ENCODE measurements at regions not wholly inside any gene's neighbourhood (a gene's known extent, or its start where the extent isn't known, plus 50 kb on each side); places are given as distances from the start of the nearest gene placed in this dataset.

DNA sequence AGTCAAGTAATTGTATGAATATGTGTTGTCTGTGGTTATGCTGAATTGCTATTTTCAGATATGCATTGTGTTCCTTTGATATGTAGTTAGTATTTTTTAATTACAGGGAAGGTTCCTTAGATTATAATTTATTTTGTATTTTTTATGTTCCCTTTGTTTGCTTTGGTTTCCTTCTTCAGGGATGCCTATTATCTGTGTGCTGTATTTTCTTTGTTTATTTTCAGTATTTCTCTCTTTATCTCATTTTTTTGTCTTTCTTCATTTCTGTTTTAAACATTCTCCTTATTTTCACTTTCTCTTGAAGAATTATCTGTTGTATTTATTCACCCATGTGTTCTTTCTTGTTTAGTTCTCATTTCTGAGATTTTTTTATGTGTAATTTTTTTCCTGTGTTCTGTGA is 163.1 kb downstream of the EMP1 start:
- Mint-ChIP-seq H3K27ac (no peak overlapping the region), H3K4me1 (ENCODE audit: low read depth) (no peaks in the 10 kb centered on the region), H3K27me3 (ENCODE audit: low read depth) (peaks cover 39% of the 10 kb centered on the region), H3K9me3 (no peaks in the 10 kb centered on the region), H3K36me3 (ENCODE audit: low read depth) (no peaks in the 10 kb centered on the region), H3K4me3 (ENCODE audit: low read depth) (no peak overlapping the region)
- intact Hi-C loops (cut with micrococcal nuclease): loop anchor here (10.0 kb wide), 1 partner anchor 805 kb away; no protein-coding TSS in a partner anchor
- no peak for DNase-seq (ENCODE audit: low spot score)

- no peaks in the 10 kb centered on the region for H3K36me3 Mint-ChIP-seq (ENCODE audit: low read depth)
- no peaks in the 10 kb centered on the region for H3K4me1 Mint-ChIP-seq (ENCODE audit: low read depth)
- intact Hi-C loops (cut with micrococcal nuclease): no loop called here
- H3K4me3 Mint-ChIP-seq (ENCODE audit: low read depth): no peak overlapping the region
- no peaks in the 10 kb centered on the region for H3K9me3 Mint-ChIP-seq
- H3K27me3 Mint-ChIP-seq (ENCODE audit: low read depth): peaks cover 41% of the 10 kb centered on the region
- no peak overlapping the region for H3K27ac Mint-ChIP-seq
- DNase-seq (ENCODE audit: low spot score): no peak
Observed at GRCh38 chr12:13358391-13358905, 161.9 kb downstream of the EMP1 start.

DNA sequence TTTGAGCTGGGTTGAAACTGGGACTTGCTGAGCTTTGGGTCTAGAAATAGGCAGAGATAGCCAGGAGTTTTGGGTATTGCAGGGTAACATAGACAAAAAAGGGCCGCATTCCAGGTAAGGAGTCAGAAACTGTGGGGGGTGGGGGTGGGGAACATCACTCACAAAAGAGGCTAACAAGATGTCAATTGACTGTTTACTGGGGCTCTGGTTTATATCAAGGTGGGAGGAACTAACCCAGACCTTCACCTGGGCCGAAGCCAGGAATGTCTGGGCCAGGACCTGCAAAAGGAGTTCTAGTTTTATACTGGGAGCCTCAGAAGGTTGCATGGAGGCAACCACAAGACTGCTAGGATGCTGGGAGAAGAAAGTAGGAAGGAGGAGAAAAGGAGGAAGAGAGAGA is 154.4 kb downstream of the EMP1 start:
- peaks cover 29% of the 10 kb centered on the region for H3K27me3 Mint-ChIP-seq (ENCODE audit: low read depth)
- no peaks in the 10 kb centered on the region for H3K9me3 Mint-ChIP-seq
- H3K4me3 Mint-ChIP-seq (ENCODE audit: low read depth): no peak overlapping the region
- H3K27ac Mint-ChIP-seq: no peak overlapping the region
- DNase-seq (ENCODE audit: low spot score): no peak
- H3K4me1 Mint-ChIP-seq (ENCODE audit: low read depth): peaks cover 2% of the 10 kb centered on the region
- intact Hi-C loops (cut with micrococcal nuclease): no loop called here
- H3K36me3 Mint-ChIP-seq (ENCODE audit: low read depth): no peaks in the 10 kb centered on the region

- H3K27ac Mint-ChIP-seq: no peak overlapping the region
- intact Hi-C loops (cut with micrococcal nuclease): no loop called here
- no peaks in the 10 kb centered on the region for H3K36me3 Mint-ChIP-seq (ENCODE audit: low read depth)
- no peak for DNase-seq (ENCODE audit: low spot score)
- peaks cover 2% of the 10 kb centered on the region for H3K4me1 Mint-ChIP-seq (ENCODE audit: low read depth)
- H3K9me3 Mint-ChIP-seq: no peaks in the 10 kb centered on the region
- peaks cover 31% of the 10 kb centered on the region for H3K27me3 Mint-ChIP-seq (ENCODE audit: low read depth)
- H3K4me3 Mint-ChIP-seq (ENCODE audit: low read depth): no peak overlapping the region
Observed at GRCh38 chr12:13350381-13350780, 153.9 kb downstream of the EMP1 start.

DNA sequence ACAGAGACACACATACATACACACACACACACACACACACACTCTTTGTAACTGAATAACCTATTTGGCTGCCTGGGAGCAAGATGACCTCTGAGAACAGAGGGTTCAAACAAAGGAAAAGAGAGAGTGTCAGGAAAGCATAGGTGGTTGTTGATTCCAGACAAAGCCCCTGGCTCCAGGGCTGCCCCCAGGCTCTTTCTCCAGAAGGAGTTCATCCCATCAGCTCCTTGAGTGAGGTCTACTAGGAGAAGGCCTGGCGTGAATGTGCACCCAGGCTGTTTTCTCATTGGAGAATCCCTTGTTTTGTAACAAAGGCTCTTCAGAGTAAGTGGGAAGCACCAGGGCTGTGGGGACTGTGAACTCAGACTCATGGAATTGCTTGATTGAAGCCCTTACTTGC is 151.9 kb downstream of the EMP1 start:
- peaks cover 4% of the 10 kb centered on the region for H3K4me1 Mint-ChIP-seq (ENCODE audit: low read depth)
- peaks cover 40% of the 10 kb centered on the region for H3K27me3 Mint-ChIP-seq (ENCODE audit: low read depth)
- no peak for DNase-seq (ENCODE audit: low spot score)
- intact Hi-C loops (cut with micrococcal nuclease): loop anchor here (10.0 kb wide), 1 partner anchor 126 kb away; no protein-coding TSS in a partner anchor
- H3K36me3 Mint-ChIP-seq (ENCODE audit: low read depth): no peaks in the 10 kb centered on the region
- H3K27ac Mint-ChIP-seq: no peak overlapping the region
- H3K9me3 Mint-ChIP-seq: no peaks in the 10 kb centered on the region
- no peak overlapping the region for H3K4me3 Mint-ChIP-seq (ENCODE audit: low read depth)

- H3K27me3 Mint-ChIP-seq (ENCODE audit: low read depth): peaks cover 43% of the 10 kb centered on the region
- peaks cover 13% of the 10 kb centered on the region for H3K4me1 Mint-ChIP-seq (ENCODE audit: low read depth)
- no peak for DNase-seq (ENCODE audit: low spot score)
- no peak overlapping the region for H3K4me3 Mint-ChIP-seq (ENCODE audit: low read depth)
- no peak overlapping the region for H3K27ac Mint-ChIP-seq
- H3K36me3 Mint-ChIP-seq (ENCODE audit: low read depth): no peaks in the 10 kb centered on the region
- no peaks in the 10 kb centered on the region for H3K9me3 Mint-ChIP-seq
- intact Hi-C loops (cut with micrococcal nuclease): loop anchor here (10.0 kb wide), 1 partner anchor 127 kb away; no protein-coding TSS in a partner anchor
Observed at GRCh38 chr12:13347241-13348043, 150.9 kb downstream of the EMP1 start.

- Mint-ChIP-seq H3K27ac (no peak overlapping the region), H3K4me3 (ENCODE audit: low read depth) (no peak overlapping the region), H3K36me3 (ENCODE audit: low read depth) (no peaks in the 10 kb centered on the region), H3K4me1 (ENCODE audit: low read depth) (peaks cover 13% of the 10 kb centered on the region), H3K9me3 (no peaks in the 10 kb centered on the region), H3K27me3 (ENCODE audit: low read depth) (peaks cover 40% of the 10 kb centered on the region)
- DNase-seq (ENCODE audit: low spot score): no peak
- intact Hi-C loops (cut with micrococcal nuclease): loop anchor here (10.0 kb wide), 1 partner anchor 129 kb away; no protein-coding TSS in a partner anchor
Observed at GRCh38 chr12:13345722-13346121, 149.2 kb downstream of the EMP1 start.

GRCh38 chr12:13343375-13343774 is 146.8 kb downstream of the EMP1 start:
- H3K36me3 Mint-ChIP-seq (ENCODE audit: low read depth): no peaks in the 10 kb centered on the region
- peaks cover 35% of the 10 kb centered on the region for H3K27me3 Mint-ChIP-seq (ENCODE audit: low read depth)
- intact Hi-C loops (cut with micrococcal nuclease): loop anchor here (5.0 to 10.0 kb wide), 2 partner anchors 131 to 194 kb away; no protein-coding TSS in a partner anchor

GRCh38 chr12:13342971-13343370 is 146.4 kb downstream of the EMP1 start:
- H3K4me3 Mint-ChIP-seq (ENCODE audit: low read depth): no peak overlapping the region
- H3K9me3 Mint-ChIP-seq: no peaks in the 10 kb centered on the region
- no peaks in the 10 kb centered on the region for H3K36me3 Mint-ChIP-seq (ENCODE audit: low read depth)
- DNase-seq (ENCODE audit: low spot score): no peak
- peaks cover 35% of the 10 kb centered on the region for H3K27me3 Mint-ChIP-seq (ENCODE audit: low read depth)
- intact Hi-C loops (cut with micrococcal nuclease): loop anchor here (5.0 to 10.0 kb wide), 2 partner anchors 132 to 194 kb away; no protein-coding TSS in a partner anchor
- H3K27ac Mint-ChIP-seq: no peak overlapping the region
- peaks cover 13% of the 10 kb centered on the region for H3K4me1 Mint-ChIP-seq (ENCODE audit: low read depth)

More at GRCh38 chr12:13343375-13343774, 146.8 kb downstream of the EMP1 start:
- Mint-ChIP-seq H3K4me3 (ENCODE audit: low read depth) (no peak overlapping the region), H3K9me3 (no peaks in the 10 kb centered on the region), H3K27ac (no peak overlapping the region), H3K4me1 (ENCODE audit: low read depth) (peaks cover 13% of the 10 kb centered on the region)
- no peak for DNase-seq (ENCODE audit: low spot score)

DNA sequence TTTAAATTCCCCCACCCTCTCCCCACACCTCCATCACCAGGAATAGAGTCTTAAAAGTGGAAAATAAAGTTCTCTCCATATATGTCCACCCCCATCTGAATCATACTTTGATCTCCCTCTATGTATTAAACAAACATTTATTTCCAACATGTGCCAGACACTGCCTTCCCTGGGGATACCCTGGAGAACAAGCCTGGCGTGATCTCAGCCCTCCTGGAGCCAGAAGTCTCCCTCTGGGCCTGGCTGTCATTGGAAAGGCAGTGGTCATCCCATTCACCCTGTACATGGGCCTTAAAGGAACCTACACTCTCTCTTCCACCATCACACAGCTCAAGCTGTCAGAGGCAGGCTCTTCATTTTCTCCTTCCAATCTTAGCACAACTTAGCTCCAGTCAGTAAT is 143.6 kb downstream of the EMP1 start:
- DNase-seq (ENCODE audit: low spot score): no peak
- intact Hi-C loops (cut with micrococcal nuclease): loop anchor here (5.0 to 10.0 kb wide), 2 partner anchors 135 to 197 kb away; no protein-coding TSS in a partner anchor
- Mint-ChIP-seq H3K4me3 (ENCODE audit: low read depth) (no peak overlapping the region), H3K27ac (no peak overlapping the region), H3K27me3 (ENCODE audit: low read depth) (peaks cover 32% of the 10 kb centered on the region), H3K36me3 (ENCODE audit: low read depth) (no peaks in the 10 kb centered on the region), H3K4me1 (ENCODE audit: low read depth) (peaks cover 11% of the 10 kb centered on the region), H3K9me3 (no peaks in the 10 kb centered on the region)

- Mint-ChIP-seq H3K27ac (no peak overlapping the region), H3K27me3 (ENCODE audit: low read depth) (peaks cover 28% of the 10 kb centered on the region), H3K36me3 (ENCODE audit: low read depth) (no peaks in the 10 kb centered on the region), H3K9me3 (no peaks in the 10 kb centered on the region), H3K4me3 (ENCODE audit: low read depth) (no peak overlapping the region), H3K4me1 (ENCODE audit: low read depth) (peaks cover 11% of the 10 kb centered on the region)
- DNase-seq (ENCODE audit: low spot score): no peak
- intact Hi-C loops (cut with micrococcal nuclease): no loop called here
Observed at GRCh38 chr12:13339538-13339937, 143.0 kb downstream of the EMP1 start.

DNA sequence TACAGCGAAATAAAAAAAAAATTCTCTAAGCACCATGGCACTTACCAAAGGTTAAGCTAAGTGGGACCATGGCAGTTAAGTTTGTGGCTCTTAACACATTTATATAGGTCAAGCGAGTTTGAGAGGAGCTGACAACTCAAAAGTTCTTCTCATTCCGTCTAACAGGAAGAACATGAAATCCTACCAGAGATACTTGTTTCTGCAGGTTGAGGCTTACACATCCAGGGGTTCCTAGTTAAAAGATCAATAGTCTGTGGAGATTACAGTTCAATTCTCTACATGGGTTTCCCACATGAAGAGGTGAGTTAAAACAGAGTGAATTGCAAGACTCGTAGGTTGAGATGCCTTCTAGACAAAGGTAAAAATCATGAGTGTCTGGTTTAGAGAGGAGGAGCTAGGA is 142.6 kb downstream of the EMP1 start:
- Mint-ChIP-seq H3K4me1 (ENCODE audit: low read depth) (peaks cover 11% of the 10 kb centered on the region), H3K36me3 (ENCODE audit: low read depth) (no peaks in the 10 kb centered on the region), H3K27ac (no peak overlapping the region), H3K4me3 (ENCODE audit: low read depth) (no peak overlapping the region), H3K27me3 (ENCODE audit: low read depth) (peaks cover 28% of the 10 kb centered on the region), H3K9me3 (no peaks in the 10 kb centered on the region)
- no peak for DNase-seq (ENCODE audit: low spot score)
- intact Hi-C loops (cut with micrococcal nuclease): no loop called here

GRCh38 chr12:13337791-13338190 is 141.3 kb downstream of the EMP1 start:
- intact Hi-C loops (cut with micrococcal nuclease): no loop called here

More at GRCh38 chr12:13337791-13338190, 141.3 kb downstream of the EMP1 start:
- Mint-ChIP-seq H3K4me3 (ENCODE audit: low read depth) (no peak overlapping the region), H3K27ac (no peak overlapping the region), H3K27me3 (ENCODE audit: low read depth) (peaks cover 25% of the 10 kb centered on the region), H3K9me3 (no peaks in the 10 kb centered on the region), H3K36me3 (ENCODE audit: low read depth) (no peaks in the 10 kb centered on the region), H3K4me1 (ENCODE audit: low read depth) (peaks cover 2% of the 10 kb centered on the region)
- no peak for DNase-seq (ENCODE audit: low spot score)

Data from activated T-helper 2 cell treated with anti-CD3 and anti-CD28 coated beads, Interferon-gamma antibody, Interleukin-2, Interleukin-4, amounts not matched to agents 10 μg/mL and 5 μg/mL and 100 μg/mL, durations not matched to agents 14 hours and 24 hours and 36 hours (primary cell).